ENCODE measurements at regions not wholly inside any gene's neighbourhood (a gene's known extent, or its start where the extent isn't known, plus 50 kb on each side); places are given as distances from the start of the nearest gene placed in this dataset.

DNA sequence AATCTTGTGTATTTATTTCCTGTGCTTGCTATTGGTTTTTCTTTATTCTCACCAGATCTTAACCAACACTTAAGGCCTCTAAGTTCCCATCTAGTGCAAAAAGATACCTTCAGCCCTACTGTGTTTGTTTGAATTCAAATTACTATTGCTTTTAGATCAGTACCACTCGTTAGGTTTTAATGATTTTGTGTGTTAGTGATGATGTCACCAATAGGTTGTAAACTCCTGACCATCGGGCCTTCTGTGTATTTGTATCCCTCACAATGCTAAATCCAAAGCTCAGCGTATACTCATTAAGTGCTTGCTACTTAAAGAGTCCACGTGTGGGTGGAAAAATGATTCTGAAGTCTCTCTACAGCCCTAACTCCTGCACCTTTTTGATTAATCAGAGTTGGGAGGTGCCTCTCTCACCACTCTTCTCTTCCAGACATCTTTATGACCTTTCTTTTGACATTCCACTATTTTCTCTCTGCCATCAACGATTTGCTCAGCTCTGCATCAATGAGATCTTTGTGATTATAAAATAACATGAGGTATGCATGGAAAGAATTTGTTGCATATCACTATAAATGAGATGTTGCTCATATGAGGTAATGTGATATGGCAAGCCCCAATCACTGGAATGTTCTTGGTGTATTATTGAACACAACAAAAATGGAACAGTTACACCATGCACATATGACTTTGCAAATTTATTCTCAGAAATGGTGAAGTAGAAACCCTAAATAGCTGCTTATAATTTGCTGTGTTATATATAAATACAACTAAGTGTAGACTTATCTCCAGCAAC lies 55.1 kb upstream of the LAMA2 start:
- no peak for DNase-seq

- no peak for DNase-seq
Observed at GRCh38 chr6:128826606-128827005, 56.3 kb upstream of the LAMA2 start.

GRCh38 chr6:128822271-128822670 lies 60.7 kb upstream of the LAMA2 start:
- DNase-seq = no peak

- no peak for DNase-seq
Observed at GRCh38 chr6:128821116-128821515, 61.8 kb upstream of the LAMA2 start.

DNA sequence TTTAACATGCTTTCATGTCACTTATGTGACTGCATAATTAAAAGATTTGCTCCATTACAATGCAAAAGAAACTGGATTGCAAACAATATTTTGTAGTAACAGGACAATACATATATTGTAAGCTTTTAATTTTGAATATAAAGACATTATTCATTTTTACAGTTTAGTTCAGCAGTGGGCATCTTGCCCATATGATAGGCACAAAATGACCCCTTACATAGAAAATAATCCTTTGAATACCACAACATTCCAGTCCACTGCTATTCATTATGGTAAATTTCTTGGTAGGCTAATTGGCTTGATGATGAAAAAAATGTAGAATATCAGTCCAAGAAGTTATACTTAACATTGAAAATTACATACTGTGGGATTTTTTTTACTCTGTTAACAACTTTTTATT lies 74.1 kb upstream of the LAMA2 start:
- no peak for DNase-seq

GRCh38 chr6:128807577-128807976 lies 75.4 kb upstream of the LAMA2 start:
- DNase-seq = no peak

DNA sequence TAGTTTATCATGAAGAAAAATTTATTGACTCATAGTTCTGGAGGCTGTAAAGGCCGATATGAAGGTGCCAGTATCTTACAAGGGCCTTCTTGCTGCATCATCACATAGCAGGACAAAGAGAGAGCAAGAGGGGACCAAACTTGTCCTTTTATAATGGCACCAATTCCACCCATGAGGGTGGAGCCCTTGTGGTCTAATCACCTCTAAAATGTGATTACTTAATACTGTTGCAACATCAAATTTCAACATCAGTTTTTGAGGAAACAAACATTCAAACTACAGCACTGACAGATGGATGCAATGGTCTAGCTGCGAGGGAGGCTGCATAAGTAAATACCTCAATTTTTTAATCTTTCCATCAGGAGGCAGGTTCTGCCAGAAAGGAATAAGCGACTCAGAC lies 76.7 kb upstream of the LAMA2 start:
- no peak for DNase-seq

DNA sequence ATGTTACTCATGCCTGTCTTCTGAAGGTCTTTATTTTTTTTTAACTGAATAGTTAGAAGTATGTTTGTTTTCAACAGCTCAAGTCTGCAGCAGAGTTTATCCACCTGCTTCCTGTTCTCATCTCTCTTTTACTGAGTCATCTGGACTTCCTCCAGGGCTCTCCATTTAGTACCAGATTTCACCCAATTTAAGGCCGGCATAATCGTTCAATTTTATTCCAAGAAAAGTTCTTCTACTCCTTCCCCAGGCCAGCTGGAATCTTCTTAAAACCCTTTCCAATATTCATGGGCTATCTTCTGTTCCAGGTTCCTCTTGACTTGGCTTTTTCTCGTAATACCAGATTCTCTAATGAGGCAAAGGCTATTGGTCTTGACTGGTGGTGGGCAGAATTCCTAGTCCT lies 79.0 kb upstream of the LAMA2 start:
- DNase-seq = no peak

DNA sequence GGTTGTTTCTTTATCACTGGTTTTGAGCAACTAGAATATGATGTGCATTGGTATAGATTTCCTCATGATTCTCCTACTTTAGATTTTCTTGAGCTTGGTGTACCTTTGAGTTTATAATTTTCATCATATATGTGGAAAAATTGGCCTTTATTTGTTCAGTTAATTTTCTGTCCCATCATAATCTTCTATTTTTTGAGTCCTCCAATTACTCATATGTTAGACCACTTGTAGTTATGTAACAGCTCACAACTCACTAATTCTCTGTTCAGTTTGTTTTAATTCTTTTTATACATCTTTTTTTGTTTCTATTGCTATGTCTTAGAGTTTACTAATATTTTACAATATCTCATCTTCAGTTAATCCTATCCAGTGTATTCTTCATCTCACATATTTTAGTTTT lies 81.3 kb upstream of the LAMA2 start:
- DNase-seq = no peak

- DNase-seq = no peak
Observed at GRCh38 chr6:128784266-128784665, 98.7 kb upstream of the LAMA2 start.

DNA sequence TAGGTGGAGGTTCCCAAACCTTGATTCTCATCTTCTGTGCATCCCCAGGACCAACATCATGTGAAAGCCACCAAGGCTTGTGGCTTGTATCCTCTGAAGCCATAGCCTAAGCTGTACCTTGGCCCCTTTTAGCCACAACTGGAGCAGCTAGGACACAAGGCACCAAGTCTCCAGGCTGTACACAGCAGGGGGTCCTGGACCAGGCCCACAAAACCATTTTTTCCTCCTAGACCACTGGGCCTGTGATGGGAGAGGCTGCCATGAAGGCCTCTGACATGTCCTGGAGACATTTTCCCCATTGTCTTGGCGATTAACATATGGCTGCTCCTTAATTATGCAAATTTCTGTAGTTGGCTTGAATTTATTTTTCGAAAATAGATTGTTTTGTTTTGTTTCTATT lies 114.8 kb upstream of the LAMA2 start:
- no peak for DNase-seq

- no peak for DNase-seq
Observed at GRCh38 chr6:128767705-128768104, 115.2 kb upstream of the LAMA2 start.

- no peak for DNase-seq
Observed at GRCh38 chr6:128767150-128767549, 115.8 kb upstream of the LAMA2 start.

DNA sequence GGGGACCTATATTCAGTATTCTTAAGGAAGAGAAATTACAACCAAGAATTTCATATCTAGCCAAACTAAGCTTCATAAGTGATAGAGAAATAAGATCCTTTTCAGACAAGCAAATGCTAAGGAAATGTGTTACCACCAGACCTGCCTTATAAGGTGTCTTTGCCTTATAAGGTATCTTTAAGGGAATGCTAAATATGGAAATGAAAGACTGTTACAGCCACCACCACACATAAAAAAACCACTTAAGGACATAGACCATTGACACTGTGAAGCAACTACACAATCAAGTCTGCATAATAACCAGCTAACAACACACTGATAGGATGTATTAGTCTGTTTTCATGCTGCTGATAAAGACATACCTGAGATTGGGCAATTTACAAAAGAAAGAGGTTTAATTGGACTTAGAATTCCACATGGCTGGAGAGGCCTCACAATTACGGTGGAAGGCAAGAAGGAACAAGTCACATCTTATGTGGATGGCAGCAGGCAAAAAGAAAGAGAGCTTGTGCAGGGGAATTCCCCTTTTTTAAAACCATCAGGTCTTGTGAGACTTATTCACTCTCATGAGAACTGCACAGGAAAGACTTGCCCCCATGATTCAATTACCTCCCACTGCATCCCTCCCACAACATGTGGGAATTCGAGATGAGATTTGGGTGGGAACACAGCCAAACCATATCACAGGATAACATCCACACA lies 119.2 kb upstream of the LAMA2 start:
- no peak for DNase-seq

GRCh38 chr6:128759901-128760300 lies 123.0 kb upstream of the LAMA2 start:
- no peak for DNase-seq

DNA sequence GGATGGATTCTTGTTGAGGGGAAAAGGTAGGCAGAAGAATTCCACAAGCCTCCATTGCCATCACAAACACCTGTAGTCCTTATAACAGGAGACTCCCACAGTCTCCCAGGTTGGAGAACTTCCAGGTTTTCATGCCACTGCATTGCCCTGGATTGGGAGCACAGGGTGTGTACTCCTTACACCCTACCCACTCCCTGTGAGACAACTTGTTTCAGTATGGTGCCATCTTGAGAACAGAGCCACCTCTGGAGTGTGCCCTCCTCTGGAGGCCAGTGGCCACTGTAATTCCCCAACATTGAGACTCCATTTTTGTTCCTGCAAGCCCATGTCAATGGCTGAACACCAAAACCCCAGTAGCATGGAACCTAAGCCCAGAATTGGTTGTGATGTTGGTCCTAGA lies 123.5 kb upstream of the LAMA2 start:
- DNase-seq = no peak

DNA sequence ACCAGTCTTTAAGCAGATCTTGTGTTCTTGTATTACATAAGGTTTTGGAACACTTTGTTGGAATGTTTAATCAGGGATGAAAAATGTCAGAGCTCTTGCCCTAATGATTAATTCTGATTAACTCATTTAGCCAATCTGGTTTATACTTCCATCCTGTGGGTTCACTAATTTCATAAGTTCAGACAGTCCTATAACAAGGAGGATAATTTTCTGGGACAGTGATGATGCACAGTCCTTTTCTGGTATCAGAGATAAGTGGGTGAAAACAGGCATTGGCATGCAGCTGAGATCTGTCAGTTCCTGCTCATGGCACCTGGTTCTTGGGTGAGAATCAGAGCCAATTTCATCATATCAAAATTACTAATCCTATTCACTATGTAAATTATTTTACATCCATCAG lies 125.0 kb upstream of the LAMA2 start:
- no peak for DNase-seq

DNA sequence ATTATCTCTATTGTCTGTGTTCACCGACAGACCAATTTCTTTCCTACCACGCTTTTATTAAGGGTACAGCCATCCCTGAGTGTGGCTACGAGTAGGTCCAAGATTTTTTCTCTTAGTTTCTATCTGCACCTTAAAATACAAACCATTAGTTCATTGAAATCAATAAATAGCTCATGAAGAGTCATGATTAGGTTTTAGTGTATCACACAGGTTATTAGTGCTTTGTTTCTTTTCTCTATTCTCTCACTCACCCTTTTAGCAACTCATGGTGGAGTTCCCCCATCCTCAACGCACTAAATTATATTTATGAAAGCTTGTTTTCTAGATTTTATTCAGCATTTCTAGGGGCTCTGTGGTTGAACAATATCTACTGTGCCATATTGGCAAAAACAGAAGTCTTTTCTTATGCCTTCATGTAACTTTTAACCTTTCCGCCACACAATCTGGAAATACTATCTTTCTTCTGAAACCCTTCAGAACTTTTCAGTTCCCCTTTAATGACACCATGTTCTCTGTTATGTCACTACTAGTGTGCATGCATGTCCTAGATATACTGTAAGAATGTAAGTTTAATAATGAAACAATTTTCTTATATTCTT lies 128.2 kb upstream of the LAMA2 start:
- DNase-seq = no peak

GRCh38 chr6:128743974-128744765 lies 138.8 kb upstream of the LAMA2 start:
- DNase-seq = no peak

DNA sequence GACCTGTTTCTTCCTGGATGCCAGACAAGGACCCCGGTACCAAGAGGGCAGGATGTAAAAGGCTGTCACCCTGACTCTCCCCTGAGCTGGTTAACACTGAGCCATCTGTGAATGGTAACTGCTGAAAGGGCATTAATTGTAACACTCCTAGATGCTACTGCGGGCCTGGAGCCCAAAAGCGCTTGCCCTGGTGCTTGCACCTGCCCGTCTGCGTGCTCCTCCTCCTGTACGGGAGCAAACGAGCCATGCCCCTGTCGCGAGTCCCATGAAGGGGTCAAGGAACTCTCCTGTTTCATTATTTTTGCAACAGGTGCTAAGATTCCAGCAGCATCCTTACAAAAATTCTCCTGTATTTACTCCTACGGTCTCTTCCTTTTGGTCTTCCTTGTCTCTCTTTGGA lies 140.0 kb upstream of the LAMA2 start:
- DNase-seq = no peak

- no peak for DNase-seq
Observed at GRCh38 chr6:128740951-128741350, 142.0 kb upstream of the LAMA2 start.

- DNase-seq = no peak
Observed at GRCh38 chr6:128739112-128739511, 143.8 kb upstream of the LAMA2 start.

DNA sequence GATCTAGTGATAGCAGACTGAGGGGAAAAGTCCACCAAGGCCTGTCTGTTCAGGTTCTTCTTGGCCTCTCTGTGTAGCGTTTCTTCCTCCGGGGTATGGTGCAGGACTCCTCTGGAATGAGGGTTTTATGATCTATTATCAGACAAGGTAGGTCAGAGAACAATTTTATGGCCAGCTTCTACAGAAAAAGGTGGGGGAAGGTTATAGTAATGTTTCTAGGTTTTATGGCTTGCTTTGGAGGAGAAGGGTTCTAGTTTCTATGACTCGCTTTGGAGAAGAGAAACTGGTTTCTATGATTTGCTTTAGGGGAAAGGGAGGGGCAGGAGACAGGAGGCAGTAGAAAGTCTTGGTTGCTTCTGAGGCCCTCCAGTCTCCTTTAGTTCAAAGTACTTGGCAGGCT lies 144.8 kb upstream of the LAMA2 start:
- no peak for DNase-seq

DNA sequence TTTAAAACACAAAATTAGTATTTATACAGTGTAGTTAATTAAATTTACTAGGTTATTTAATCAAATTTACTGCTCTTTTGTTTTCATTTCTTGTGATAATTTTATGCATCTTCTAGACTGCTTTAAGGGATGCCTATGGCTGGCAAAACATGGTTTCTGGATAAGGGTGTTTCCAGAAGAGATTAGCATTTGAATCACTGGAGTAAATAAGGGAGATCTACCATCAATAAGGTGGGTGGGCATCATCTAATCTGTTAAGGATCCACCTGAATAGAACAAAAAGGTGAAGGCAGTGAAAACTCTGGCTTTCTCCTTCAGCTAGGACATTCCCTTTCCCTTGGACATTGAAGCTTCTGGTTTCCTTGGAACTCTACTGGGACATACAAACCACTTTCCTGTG lies 146.2 kb upstream of the LAMA2 start:
- no peak for DNase-seq
